Progenitor cell of endocrine pancreas (in vitro differentiated cells): ENCODE measurements at regions not wholly inside any gene's neighbourhood (a gene's known extent, or its start where the extent isn't known, plus 50 kb on each side); places are given as distances from the start of the nearest gene placed in this dataset.

Experiments
- DNase-seq: peaks from one replicate; pipeline ENCODE4 v3.0.0; 2021; ENCODE audit warnings: low spot score; ENCODE audit not compliant: unreplicated experiment
- H3K27ac Mint-ChIP-seq: 2 replicates; pipeline ENCODE4 v1.8.0; 2021; ENCODE audit warnings: mild to moderate bottlenecking, moderate library complexity, mixed read lengths
- H3K27me3 Mint-ChIP-seq: 2 replicates; pipeline ENCODE4 v1.8.0; 2021; ENCODE audit warnings: mixed read lengths
- H3K36me3 Mint-ChIP-seq: 2 replicates; pipeline ENCODE4 v1.8.0; 2022; ENCODE audit warnings: mixed read lengths; ENCODE audit not compliant: insufficient read depth
- H3K4me1 Mint-ChIP-seq: 2 replicates; pipeline ENCODE4 v1.8.0; 2021; ENCODE audit warnings: low read depth, mixed read lengths
- H3K4me3 Mint-ChIP-seq: 2 replicates; pipeline ENCODE4 v1.8.0; 2021; ENCODE audit warnings: low read depth, mild to moderate bottlenecking, moderate library complexity, mixed read lengths
- H3K9me3 Mint-ChIP-seq: 2 replicates; pipeline ENCODE4 v1.8.0; 2021; ENCODE audit warnings: low read depth, mixed read lengths
- TF ChIP-seq, protein P1 (sequence below): fragments of 200-600 bp; sonication (generic); IDR thresholded peaks from one replicate; pipeline ENCODE4 v1.5.0; 2021; ENCODE audit warnings: antibody characterized with exemption, mild to moderate bottlenecking; ENCODE audit not compliant: unreplicated experiment

GRCh38 chr15:97747342-97747741, 213.2 kb upstream of the ARRDC4 start:
- no peak for DNase-seq
- Mint-ChIP-seq H3K4me3 (no peak overlapping the region), H3K4me1 (peaks cover 5% of the 10 kb centered on the region), H3K27me3 (peaks cover 51% of the 10 kb centered on the region), H3K27ac (no peak overlapping the region), H3K9me3 (peaks cover 3% of the 10 kb centered on the region), H3K36me3 (no peaks in the 10 kb centered on the region)
- TF ChIP-seq, protein P1, sequence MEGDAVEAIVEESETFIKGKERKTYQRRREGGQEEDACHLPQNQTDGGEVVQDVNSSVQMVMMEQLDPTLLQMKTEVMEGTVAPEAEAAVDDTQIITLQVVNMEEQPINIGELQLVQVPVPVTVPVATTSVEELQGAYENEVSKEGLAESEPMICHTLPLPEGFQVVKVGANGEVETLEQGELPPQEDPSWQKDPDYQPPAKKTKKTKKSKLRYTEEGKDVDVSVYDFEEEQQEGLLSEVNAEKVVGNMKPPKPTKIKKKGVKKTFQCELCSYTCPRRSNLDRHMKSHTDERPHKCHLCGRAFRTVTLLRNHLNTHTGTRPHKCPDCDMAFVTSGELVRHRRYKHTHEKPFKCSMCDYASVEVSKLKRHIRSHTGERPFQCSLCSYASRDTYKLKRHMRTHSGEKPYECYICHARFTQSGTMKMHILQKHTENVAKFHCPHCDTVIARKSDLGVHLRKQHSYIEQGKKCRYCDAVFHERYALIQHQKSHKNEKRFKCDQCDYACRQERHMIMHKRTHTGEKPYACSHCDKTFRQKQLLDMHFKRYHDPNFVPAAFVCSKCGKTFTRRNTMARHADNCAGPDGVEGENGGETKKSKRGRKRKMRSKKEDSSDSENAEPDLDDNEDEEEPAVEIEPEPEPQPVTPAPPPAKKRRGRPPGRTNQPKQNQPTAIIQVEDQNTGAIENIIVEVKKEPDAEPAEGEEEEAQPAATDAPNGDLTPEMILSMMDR: no peak

DNA sequence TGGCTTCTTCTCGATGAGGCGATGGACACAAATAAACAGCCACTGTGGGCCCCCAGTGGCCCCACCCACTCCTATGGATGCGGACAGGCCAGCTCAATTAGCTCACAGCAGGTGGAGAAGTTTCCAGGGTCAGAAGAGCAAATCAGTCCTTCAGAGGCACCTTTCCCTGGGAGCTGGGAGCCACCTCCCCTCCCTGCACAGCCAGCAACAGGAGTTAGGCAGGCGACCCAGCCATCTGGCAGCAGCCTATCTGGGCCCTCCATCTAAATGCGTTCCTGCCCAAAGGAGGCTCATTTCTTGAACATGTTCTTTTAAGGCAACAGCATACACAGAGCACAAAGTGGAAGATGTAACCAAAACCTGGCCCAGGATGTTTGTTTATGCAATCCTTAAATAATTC, 211.9 kb upstream of the ARRDC4 start:
- no peaks in the 10 kb centered on the region for H3K36me3 Mint-ChIP-seq
- DNase-seq: no peak
- no peak overlapping the region for H3K27ac Mint-ChIP-seq
- peaks cover 54% of the 10 kb centered on the region for H3K27me3 Mint-ChIP-seq
- H3K4me1 Mint-ChIP-seq: peaks cover 10% of the 10 kb centered on the region
- no peak overlapping the region for H3K4me3 Mint-ChIP-seq
- TF ChIP-seq, protein P1: no peak
- peaks cover 3% of the 10 kb centered on the region for H3K9me3 Mint-ChIP-seq

DNA sequence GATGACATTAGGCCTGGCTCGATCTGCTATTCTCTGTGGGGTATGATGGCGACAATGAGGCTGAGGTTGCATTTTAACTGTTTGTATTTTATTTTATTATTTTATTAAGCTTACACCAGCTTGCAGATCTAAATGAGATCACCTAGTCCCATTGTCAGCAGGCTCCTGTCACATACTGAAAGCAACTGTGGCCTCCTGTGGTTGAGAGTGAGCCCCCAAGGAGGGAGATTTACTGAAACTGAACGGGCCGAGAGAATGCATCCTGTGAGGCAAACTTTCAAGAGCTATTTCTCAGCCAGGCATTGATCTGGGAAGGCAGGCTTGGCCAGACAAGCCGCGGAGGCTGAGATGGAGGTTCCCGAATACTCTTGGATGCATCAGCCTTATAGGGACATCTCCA, 210.4 kb upstream of the ARRDC4 start:
- TF ChIP-seq, protein P1: no peak
- Mint-ChIP-seq H3K27ac (no peak overlapping the region), H3K27me3 (peaks cover 61% of the 10 kb centered on the region), H3K9me3 (no peaks in the 10 kb centered on the region), H3K4me3 (no peak overlapping the region), H3K4me1 (peaks cover 10% of the 10 kb centered on the region), H3K36me3 (no peaks in the 10 kb centered on the region)
- DNase-seq: no peak

DNA sequence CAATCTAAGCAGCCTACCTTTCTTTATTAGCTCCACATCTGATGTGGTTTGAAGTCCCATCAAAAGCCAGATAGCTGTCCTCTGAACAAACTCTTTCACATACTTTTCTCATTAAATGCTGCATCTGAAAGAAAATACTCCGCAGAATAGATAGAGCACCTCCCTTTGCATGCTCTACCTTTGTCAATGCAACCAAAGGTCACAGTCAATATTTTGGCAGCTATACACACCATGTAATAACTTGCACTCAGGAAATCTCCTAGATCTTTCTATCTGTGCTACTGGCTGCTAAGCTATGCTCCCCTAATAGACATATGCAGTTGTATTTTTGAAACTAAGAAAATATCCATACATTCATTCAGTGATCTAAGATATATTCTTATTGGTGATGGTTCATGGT, 204.8 kb upstream of the ARRDC4 start:
- no peak overlapping the region for H3K4me3 Mint-ChIP-seq
- H3K9me3 Mint-ChIP-seq: peaks cover 2% of the 10 kb centered on the region
- H3K4me1 Mint-ChIP-seq: peaks cover 7% of the 10 kb centered on the region

GRCh38 chr15:97759363-97759762, 201.1 kb upstream of the ARRDC4 start:
- Mint-ChIP-seq H3K4me1 (no peaks in the 10 kb centered on the region), H3K27me3 (peaks cover 41% of the 10 kb centered on the region), H3K36me3 (peaks cover 1% of the 10 kb centered on the region), H3K27ac (no peak overlapping the region), H3K4me3 (no peak overlapping the region), H3K9me3 (peaks cover 2% of the 10 kb centered on the region)
- no peak for DNase-seq
- TF ChIP-seq, protein P1: no peak

More for the DNA sequence above, 204.8 kb upstream of the ARRDC4 start:
- peaks cover 60% of the 10 kb centered on the region for H3K27me3 Mint-ChIP-seq
- TF ChIP-seq, protein P1: no peak
- DNase-seq: no peak
- no peak overlapping the region for H3K27ac Mint-ChIP-seq
- H3K36me3 Mint-ChIP-seq: peaks cover 1% of the 10 kb centered on the region
